A673 (cell line): ENCODE measurements at regions not wholly inside any gene's neighbourhood (a gene's known extent, or its start where the extent isn't known, plus 50 kb on each side); places are given as distances from the start of the nearest gene placed in this dataset.
"Not testable (repeated sequence)": the region's sequence is repeated elsewhere in the genome, so short reads cannot be mapped to it uniquely, and the experiment has no call there.

Experiments used
- BruUV-seq: library from RNA; stranded (reverse); fragments of 400-500 nt; replicated peaks from 2 replicates; lab custom pipeline; 2021; lab: Mats Ljungman, UMichigan
- CTCF ChIA-PET: fragments of 300-600 bp; sonication (Branson Sonifier 250); formaldehyde crosslinking; loops from one replicate; lab custom pipeline; 2022; ENCODE audit warnings: antibody characterized with exemption; lab: Charles Lee
- POLR2A ChIA-PET: fragments of 300-600 bp; sonication (Branson Sonifier 250); formaldehyde crosslinking; loops from one replicate; lab custom pipeline; 2022; ENCODE audit warnings: antibody characterized with exemption; ENCODE audit not compliant: low non-redundant PET; lab: Charles Lee
- DNase-seq: peaks from one replicate; pipeline ENCODE4 v3.0.0-alpha.2; 2015; ENCODE audit warnings: low spot score
- H3K27ac ChIP-seq: fragments of 200-600 bp; sonication (generic); 2 replicates; pipeline ENCODE4 v1.5.1; 2016; ENCODE audit warnings: mixed run types, low read depth, mild to moderate bottlenecking, mixed read lengths, antibody characterized with exemption, low read length; ENCODE audit not compliant: poor library complexity, severe bottlenecking
- H3K27me3 ChIP-seq: fragments of 200-600 bp; sonication (generic); replicated peaks from 2 replicates; pipeline ENCODE4 v1.6.1; 2017; ENCODE audit warnings: mixed run types, low read depth, mild to moderate bottlenecking, mixed read lengths, antibody characterized with exemption, low read length; ENCODE audit not compliant: insufficient read depth, poor library complexity
- H3K36me3 ChIP-seq: fragments of 200-600 bp; sonication (generic); 2 replicates; pipeline ENCODE4 v1.6.1; 2016; ENCODE audit warnings: mixed run types, mild to moderate bottlenecking, mixed read lengths, antibody characterized with exemption, low read length; ENCODE audit not compliant: insufficient read depth, poor library complexity, severe bottlenecking
- H3K4me1 ChIP-seq: fragments of 200-600 bp; sonication (generic); 2 replicates; pipeline ENCODE4 v1.6.1; 2017; ENCODE audit warnings: mixed run types, mild to moderate bottlenecking, mixed read lengths, antibody characterized with exemption, low read length; ENCODE audit not compliant: insufficient read depth, poor library complexity, severe bottlenecking
- H3K4me3 ChIP-seq: fragments of 200-600 bp; sonication (generic); 2 replicates; pipeline ENCODE4 v1.5.1; 2016; ENCODE audit warnings: low read depth, mixed run types, mild to moderate bottlenecking, mixed read lengths, low read length; ENCODE audit not compliant: poor library complexity, severe bottlenecking
- H3K9me3 ChIP-seq: fragments of 200-600 bp; sonication (generic); 2 replicates; pipeline ENCODE4 v1.6.1; 2016; ENCODE audit warnings: mixed run types, low read depth, mild to moderate bottlenecking, mixed read lengths, antibody characterized with exemption, low read length; ENCODE audit not compliant: poor library complexity, severe bottlenecking
- EZH2 ChIP-seq: fragments of 200-600 bp; sonication (generic); IDR thresholded peaks from 2 replicates; pipeline ENCODE4 v1.6.1; 2017; ENCODE audit warnings: borderline replicate concordance, low read depth, mild to moderate bottlenecking, mixed read lengths, antibody characterized with exemption, low read length; ENCODE audit not compliant: poor library complexity, severe bottlenecking
- intact Hi-C: fragments of 100-400 bp; cut with micrococcal nuclease; formaldehyde crosslinking; loops from one replicate; pipeline ENCODE4 v1.10.0; 2022; ENCODE audit not compliant: unreplicated experiment
- TF ChIP-seq, protein P1 (sequence below): fragments of 300-800, 200-600 bp; sonication (generic); conservative IDR thresholded peaks from 2 replicates; pipeline ENCODE4 v1.5.1; 2017; ENCODE audit warnings: low read depth, mild to moderate bottlenecking, antibody characterized with exemption, low read length, moderate library complexity, mixed read lengths

DNA sequence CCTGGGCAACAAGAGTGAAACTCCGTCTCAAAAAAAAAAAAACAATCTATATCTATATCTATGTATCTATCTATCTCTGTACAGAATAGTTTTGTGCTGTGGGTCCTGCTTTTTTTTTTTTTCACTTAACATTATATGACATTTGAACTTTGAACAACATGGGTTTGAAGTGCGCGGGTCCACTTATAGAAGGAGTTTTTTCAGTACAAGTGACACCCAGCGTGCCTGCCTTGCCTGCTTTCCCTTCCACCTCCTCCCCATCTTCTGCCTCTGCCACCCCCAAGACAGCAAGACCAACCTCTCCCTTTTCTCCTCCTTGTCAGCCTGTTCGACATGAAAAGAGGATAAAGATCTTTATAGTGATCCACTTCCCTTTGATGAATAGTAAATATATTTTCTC, 102.2 kb upstream of the KCNG1 start:
- Histone ChIP-seq H3K27me3 (peaks cover 3% of the 10 kb centered on the region), H3K4me3 (no peak overlapping the region), H3K4me1 (no peaks in the 10 kb centered on the region), H3K9me3 (no peaks in the 10 kb centered on the region), H3K27ac (no peak overlapping the region), H3K36me3 (no peaks in the 10 kb centered on the region)
- no peak for TF ChIP-seq EZH2
- TF ChIP-seq, protein P1, sequence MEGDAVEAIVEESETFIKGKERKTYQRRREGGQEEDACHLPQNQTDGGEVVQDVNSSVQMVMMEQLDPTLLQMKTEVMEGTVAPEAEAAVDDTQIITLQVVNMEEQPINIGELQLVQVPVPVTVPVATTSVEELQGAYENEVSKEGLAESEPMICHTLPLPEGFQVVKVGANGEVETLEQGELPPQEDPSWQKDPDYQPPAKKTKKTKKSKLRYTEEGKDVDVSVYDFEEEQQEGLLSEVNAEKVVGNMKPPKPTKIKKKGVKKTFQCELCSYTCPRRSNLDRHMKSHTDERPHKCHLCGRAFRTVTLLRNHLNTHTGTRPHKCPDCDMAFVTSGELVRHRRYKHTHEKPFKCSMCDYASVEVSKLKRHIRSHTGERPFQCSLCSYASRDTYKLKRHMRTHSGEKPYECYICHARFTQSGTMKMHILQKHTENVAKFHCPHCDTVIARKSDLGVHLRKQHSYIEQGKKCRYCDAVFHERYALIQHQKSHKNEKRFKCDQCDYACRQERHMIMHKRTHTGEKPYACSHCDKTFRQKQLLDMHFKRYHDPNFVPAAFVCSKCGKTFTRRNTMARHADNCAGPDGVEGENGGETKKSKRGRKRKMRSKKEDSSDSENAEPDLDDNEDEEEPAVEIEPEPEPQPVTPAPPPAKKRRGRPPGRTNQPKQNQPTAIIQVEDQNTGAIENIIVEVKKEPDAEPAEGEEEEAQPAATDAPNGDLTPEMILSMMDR, result no peak
- DNase-seq, result no peak
- no TSS peak for BruUV-seq
- ChIA-PET CTCF (no interaction called here), POLR2A (no interaction called here)
- intact Hi-C loops, result no loop called here

DNA sequence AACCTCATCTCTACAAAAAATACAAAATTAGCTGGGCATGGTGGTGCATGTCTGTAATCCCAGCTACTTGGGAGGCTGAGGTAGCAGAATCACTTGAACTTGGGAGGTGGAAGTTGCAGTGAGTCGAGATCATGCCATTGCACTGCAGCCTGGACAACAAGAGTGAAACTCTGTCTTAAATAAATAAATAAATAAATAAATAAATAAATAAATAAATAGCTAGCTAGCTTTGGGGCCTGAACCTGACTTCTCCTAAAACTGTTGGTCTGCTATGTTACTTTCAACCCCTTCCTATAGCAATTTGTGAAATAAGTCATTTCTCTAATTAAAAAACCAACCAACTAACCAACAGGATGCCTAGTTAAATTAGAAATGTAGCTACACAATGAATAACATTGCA, 101.0 kb upstream of the KCNG1 start:
- H3K9me3 ChIP-seq, intact Hi-C loops, H3K4me1 ChIP-seq, BruUV-seq, H3K27ac ChIP-seq, H3K36me3 ChIP-seq, POLR2A ChIA-PET, DNase-seq, CTCF ChIA-PET, H3K27me3 ChIP-seq, H3K4me3 ChIP-seq: not testable (repeated sequence)

DNA sequence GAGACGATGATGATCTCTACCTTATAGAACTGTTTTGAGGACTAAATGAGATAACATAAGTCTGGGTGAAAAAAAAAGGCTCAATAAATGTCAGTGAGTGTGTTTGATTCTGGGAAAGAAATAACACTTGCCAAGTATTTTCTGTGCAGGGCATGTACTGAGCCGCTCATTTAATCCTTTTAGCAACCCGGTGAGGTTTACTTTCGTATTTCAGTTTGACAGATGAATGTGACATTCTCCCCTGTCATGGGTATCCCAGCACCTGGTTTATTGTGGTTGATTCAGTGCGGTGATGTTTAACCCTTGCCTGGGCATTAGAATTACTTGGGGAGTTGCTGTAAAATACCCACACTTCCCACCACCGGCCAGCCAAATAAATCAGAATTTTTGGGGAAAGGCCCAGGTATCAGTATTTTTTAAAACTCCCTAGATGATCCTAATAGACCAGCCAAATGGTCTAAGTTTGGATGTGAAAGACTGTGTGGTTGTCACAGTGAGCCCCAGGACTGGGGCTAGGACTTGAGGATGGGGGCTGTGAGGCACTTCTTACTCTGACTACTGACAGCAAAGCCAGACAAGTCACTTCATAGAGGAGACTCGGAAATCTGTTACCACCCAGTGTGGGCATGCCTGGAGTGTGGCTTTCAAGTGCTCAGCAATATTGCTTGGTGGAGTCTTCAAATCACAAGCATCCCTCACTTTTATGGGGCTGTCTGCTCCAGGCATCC, 100.2 kb upstream of the KCNG1 start:
- no TSS peak for BruUV-seq
- Histone ChIP-seq H3K4me3 (no peak overlapping the region), H3K9me3 (no peaks in the 10 kb centered on the region), H3K36me3 (no peaks in the 10 kb centered on the region), H3K4me1 (no peaks in the 10 kb centered on the region), H3K27me3 (peaks cover 3% of the 10 kb centered on the region), H3K27ac (no peak overlapping the region)
- intact Hi-C loops, result no loop called here
- DNase-seq, result no peak
- no peak for TF ChIP-seq EZH2
- TF ChIP-seq, protein P1, result no peak
- CTCF ChIA-PET, result no interaction called here
- POLR2A ChIA-PET, result no interaction called here

DNA sequence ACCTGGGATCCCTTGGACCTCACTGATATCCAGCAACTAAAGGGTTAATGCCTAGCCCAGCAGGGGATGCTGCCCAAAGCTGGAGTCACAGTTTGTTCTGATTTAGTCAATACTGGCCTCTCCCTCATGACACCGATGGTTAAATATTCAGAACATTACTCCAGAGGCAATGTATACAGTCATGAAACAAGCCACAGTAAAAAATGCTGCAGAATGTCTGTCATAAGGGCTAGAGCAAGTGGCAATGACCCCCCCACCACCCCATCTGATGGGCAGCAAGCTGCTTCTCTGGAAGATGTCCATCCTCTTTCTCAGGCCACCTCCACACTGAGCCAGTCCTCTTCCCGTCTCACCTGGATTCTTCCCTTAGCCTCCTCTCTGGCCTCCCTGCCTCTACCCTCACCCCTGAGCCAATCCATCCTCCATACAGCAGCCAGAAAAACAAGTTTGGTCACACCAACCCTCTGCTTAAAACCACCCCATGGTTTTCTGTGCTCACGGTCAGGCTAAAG, 99.0 kb upstream of the KCNG1 start:
- intact Hi-C loops, result no loop called here
- Histone ChIP-seq H3K4me3 (no peak overlapping the region), H3K27ac (no peak overlapping the region), H3K4me1 (no peaks in the 10 kb centered on the region), H3K36me3 (no peaks in the 10 kb centered on the region), H3K27me3 (peaks cover 3% of the 10 kb centered on the region), H3K9me3 (no peaks in the 10 kb centered on the region)
- CTCF ChIA-PET, result no interaction called here
- POLR2A ChIA-PET, result no interaction called here
- TF ChIP-seq EZH2, result no peak
- TF ChIP-seq, protein P1, result no peak
- no peak for DNase-seq
- BruUV-seq, result no TSS peak
